ENCODE measurements at regions not wholly inside any gene's neighbourhood (a gene's known extent, or its start where the extent isn't known, plus 50 kb on each side); places are given as distances from the start of the nearest gene placed in this dataset.

DNA sequence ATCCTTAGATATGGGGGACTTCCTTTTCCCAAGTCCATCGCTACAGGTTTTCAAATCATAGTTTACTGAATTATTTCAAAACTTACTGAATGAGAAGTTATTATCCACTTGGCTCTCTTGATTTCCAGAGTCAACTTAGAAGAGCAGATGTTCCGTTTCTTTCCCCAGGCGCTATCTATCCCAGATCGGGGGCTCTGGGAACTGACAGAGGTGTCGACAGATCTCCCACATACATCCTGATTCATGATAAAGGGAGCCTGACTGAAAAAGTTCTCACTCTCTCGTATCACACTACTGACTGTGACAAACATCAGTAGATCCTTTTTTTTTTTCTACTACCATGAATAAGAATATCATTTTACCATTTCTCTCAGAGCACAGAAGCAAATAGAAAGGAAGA, 654.8 kb downstream of the RNF144B start:
- no peak for TF ChIP-seq YY1 (IDR thresholded peaks at IDR 0.05; ENCODE audit: insufficient read depth, insufficient read length)
- no peak for TF ChIP-seq SUZ12 (IDR thresholded peaks at IDR 0.05; ENCODE audit: extremely low read depth, insufficient read depth, insufficient read length)
- TF ChIP-seq ZNF274 (IDR thresholded peaks at IDR 0.05; ENCODE audit: low read depth, low read length): no peak
- H3K9ac ChIP-seq (ENCODE audit: insufficient read length, low read depth): no peak overlapping the region
- H3K4me3 ChIP-seq (ENCODE audit: insufficient read length, low read depth): no peak overlapping the region
- no peaks in the 10 kb centered on the region for H3K36me3 ChIP-seq (ENCODE audit: insufficient read depth, insufficient read length, low read length)
- H3K4me1 ChIP-seq (ENCODE audit: insufficient read depth, insufficient read length): no peaks in the 10 kb centered on the region
- H3K27me3 ChIP-seq (ENCODE audit: insufficient read depth, insufficient read length): no peaks in the 10 kb centered on the region
- H3K9me3 ChIP-seq (ENCODE audit: insufficient read depth, low read length): no peaks in the 10 kb centered on the region
- no peak for DNase-seq (ENCODE audit: low read depth, low spot score)

GRCh38 chr6:19042420-19042819, 655.3 kb downstream of the RNF144B start:
- H3K27me3 ChIP-seq (ENCODE audit: insufficient read depth, insufficient read length): no peaks in the 10 kb centered on the region
- H3K9me3 ChIP-seq (ENCODE audit: insufficient read depth, low read length): no peaks in the 10 kb centered on the region
- H3K9ac ChIP-seq (ENCODE audit: insufficient read length, low read depth): no peak overlapping the region
- no peaks in the 10 kb centered on the region for H3K36me3 ChIP-seq (ENCODE audit: insufficient read depth, insufficient read length, low read length)
- no peak overlapping the region for H3K4me3 ChIP-seq (ENCODE audit: insufficient read length, low read depth)
- no peak for DNase-seq (ENCODE audit: low read depth, low spot score)
- H3K4me1 ChIP-seq (ENCODE audit: insufficient read depth, insufficient read length): no peaks in the 10 kb centered on the region
- TF ChIP-seq SUZ12 (IDR thresholded peaks at IDR 0.05; ENCODE audit: extremely low read depth, insufficient read depth, insufficient read length): no peak
- TF ChIP-seq ZNF274 (IDR thresholded peaks at IDR 0.05; ENCODE audit: low read depth, low read length): no peak
- no peak for TF ChIP-seq YY1 (IDR thresholded peaks at IDR 0.05; ENCODE audit: insufficient read depth, insufficient read length)

DNA sequence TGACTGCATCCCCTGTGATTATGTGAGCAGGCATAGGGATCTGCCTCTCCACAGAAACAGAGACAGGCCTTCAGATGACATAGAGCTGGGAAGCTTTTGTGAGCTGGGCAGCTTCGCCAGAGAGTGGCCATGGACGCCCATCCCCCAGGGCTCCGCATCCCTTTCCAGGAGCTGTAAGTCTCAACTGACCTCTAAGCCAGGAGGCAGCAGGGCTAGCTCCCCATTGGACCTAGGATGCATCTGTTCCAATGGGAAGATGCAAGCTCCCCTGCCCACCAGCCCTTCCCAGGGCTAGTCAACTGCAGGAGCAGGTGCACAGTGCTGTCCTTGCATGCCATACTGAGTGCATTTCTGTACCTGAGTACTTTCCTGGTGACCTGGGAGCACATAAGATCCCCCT, 663.6 kb downstream of the RNF144B start:
- Histone ChIP-seq H3K36me3 (ENCODE audit: insufficient read depth, insufficient read length, low read length) (no peaks in the 10 kb centered on the region), H3K9ac (ENCODE audit: insufficient read length, low read depth) (no peak overlapping the region), H3K4me1 (ENCODE audit: insufficient read depth, insufficient read length) (no peaks in the 10 kb centered on the region), H3K4me3 (ENCODE audit: insufficient read length, low read depth) (no peak overlapping the region), H3K27me3 (ENCODE audit: insufficient read depth, insufficient read length) (no peaks in the 10 kb centered on the region), H3K9me3 (ENCODE audit: insufficient read depth, low read length) (no peaks in the 10 kb centered on the region)
- no peak for DNase-seq (ENCODE audit: low read depth, low spot score)
- TF ChIP-seq ZNF274 (IDR thresholded peaks at IDR 0.05; ENCODE audit: low read depth, low read length) (no peak), YY1 (IDR thresholded peaks at IDR 0.05; ENCODE audit: insufficient read depth, insufficient read length) (no peak), SUZ12 (IDR thresholded peaks at IDR 0.05; ENCODE audit: extremely low read depth, insufficient read depth, insufficient read length) (no peak)

DNA sequence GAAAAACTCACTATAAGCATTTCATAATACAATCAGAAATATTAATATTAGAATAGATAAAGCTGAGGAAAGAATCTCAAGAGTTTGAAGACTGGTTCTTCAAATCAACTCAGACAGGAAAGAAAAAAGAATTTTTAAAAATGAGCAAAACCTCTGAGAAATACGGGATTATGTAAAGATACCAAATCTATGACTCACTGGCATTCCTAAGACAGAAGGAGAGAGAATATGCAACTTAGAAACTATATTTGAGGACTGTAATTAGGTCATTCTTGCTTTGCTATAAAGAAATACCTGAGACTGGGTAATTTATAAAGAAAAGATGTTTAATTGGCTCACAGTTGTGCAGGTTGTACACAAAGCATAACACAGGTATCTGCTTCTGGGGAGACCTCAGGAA, 665.1 kb downstream of the RNF144B start:
- Histone ChIP-seq H3K9ac (ENCODE audit: insufficient read length, low read depth) (no peak overlapping the region), H3K27me3 (ENCODE audit: insufficient read depth, insufficient read length) (no peaks in the 10 kb centered on the region), H3K36me3 (ENCODE audit: insufficient read depth, insufficient read length, low read length) (no peaks in the 10 kb centered on the region), H3K4me3 (ENCODE audit: insufficient read length, low read depth) (no peak overlapping the region), H3K9me3 (ENCODE audit: insufficient read depth, low read length) (no peaks in the 10 kb centered on the region), H3K4me1 (ENCODE audit: insufficient read depth, insufficient read length) (no peaks in the 10 kb centered on the region)
- no peak for DNase-seq (ENCODE audit: low read depth, low spot score)
- TF ChIP-seq YY1 (IDR thresholded peaks at IDR 0.05; ENCODE audit: insufficient read depth, insufficient read length) (no peak), ZNF274 (IDR thresholded peaks at IDR 0.05; ENCODE audit: low read depth, low read length) (no peak)

GRCh38 chr6:19059102-19059501, 672.0 kb downstream of the RNF144B start:
- Histone ChIP-seq H3K36me3 (ENCODE audit: insufficient read depth, insufficient read length, low read length) (no peaks in the 10 kb centered on the region), H3K27me3 (ENCODE audit: insufficient read depth, insufficient read length) (no peaks in the 10 kb centered on the region), H3K4me3 (ENCODE audit: insufficient read length, low read depth) (no peak overlapping the region), H3K4me1 (ENCODE audit: insufficient read depth, insufficient read length) (no peaks in the 10 kb centered on the region), H3K9me3 (ENCODE audit: insufficient read depth, low read length) (no peaks in the 10 kb centered on the region), H3K9ac (ENCODE audit: insufficient read length, low read depth) (no peak overlapping the region)
- DNase-seq (ENCODE audit: low read depth, low spot score): no peak
- TF ChIP-seq SUZ12 (IDR thresholded peaks at IDR 0.05; ENCODE audit: extremely low read depth, insufficient read depth, insufficient read length): no peak
- TF ChIP-seq ZNF274 (IDR thresholded peaks at IDR 0.05; ENCODE audit: low read depth, low read length): no peak
- no peak for TF ChIP-seq YY1 (IDR thresholded peaks at IDR 0.05; ENCODE audit: insufficient read depth, insufficient read length)

DNA sequence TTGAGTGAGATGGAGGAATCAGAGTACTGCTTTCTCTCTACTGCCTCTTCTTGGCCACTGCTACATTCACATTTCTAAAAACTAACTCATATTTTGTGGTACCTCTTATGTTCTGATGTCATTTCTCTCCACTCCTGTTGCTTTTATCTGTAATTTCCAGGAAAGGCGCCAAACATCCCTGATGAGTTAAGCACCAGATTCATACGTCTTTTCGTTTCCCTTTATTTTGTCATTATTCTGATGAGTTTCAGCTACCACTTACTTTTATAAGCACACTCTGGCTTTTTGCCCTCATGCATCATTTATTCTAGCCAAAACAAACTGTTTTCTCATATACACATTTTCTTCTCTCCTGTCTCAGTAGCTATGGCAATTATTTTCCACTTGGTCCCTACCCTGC, 680.0 kb downstream of the RNF144B start:
- no peak overlapping the region for H3K9ac ChIP-seq (ENCODE audit: insufficient read length, low read depth)
- no peak for DNase-seq (ENCODE audit: low read depth, low spot score)
- no peaks in the 10 kb centered on the region for H3K9me3 ChIP-seq (ENCODE audit: insufficient read depth, low read length)
- no peaks in the 10 kb centered on the region for H3K4me1 ChIP-seq (ENCODE audit: insufficient read depth, insufficient read length)
- no peak for TF ChIP-seq ZNF274 (IDR thresholded peaks at IDR 0.05; ENCODE audit: low read depth, low read length)
- TF ChIP-seq YY1 (IDR thresholded peaks at IDR 0.05; ENCODE audit: insufficient read depth, insufficient read length): no peak
- TF ChIP-seq SUZ12 (IDR thresholded peaks at IDR 0.05; ENCODE audit: extremely low read depth, insufficient read depth, insufficient read length): no peak
- H3K4me3 ChIP-seq (ENCODE audit: insufficient read length, low read depth): no peak overlapping the region
- no peaks in the 10 kb centered on the region for H3K27me3 ChIP-seq (ENCODE audit: insufficient read depth, insufficient read length)
- H3K36me3 ChIP-seq (ENCODE audit: insufficient read depth, insufficient read length, low read length): no peaks in the 10 kb centered on the region

- DNase-seq (ENCODE audit: low read depth, low spot score): no peak
- no peak overlapping the region for H3K4me3 ChIP-seq (ENCODE audit: insufficient read length, low read depth)
- H3K27me3 ChIP-seq (ENCODE audit: insufficient read depth, insufficient read length): no peaks in the 10 kb centered on the region
These were observed 683.4 kb downstream of the RNF144B start for GRCh38 chr6:19070520-19070919.

DNA sequence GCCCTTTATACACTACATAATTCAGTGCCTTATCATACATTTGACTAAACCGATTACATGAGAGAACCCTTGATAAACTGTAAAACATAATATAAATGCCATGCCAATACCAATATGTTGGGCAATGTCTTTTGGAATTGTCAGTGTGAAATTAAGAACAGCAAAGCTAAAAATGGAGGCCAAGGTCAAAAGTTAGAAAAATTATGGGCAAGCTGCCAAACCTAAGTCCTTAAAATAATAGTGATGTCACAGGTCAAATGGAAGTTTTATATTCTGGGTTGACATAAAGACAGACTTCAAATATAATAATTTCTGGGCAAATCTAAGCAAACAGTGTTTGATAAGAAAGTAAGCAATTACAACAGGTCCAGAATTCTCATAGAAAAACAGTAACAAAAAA, 696.7 kb downstream of the RNF144B start:
- no peak for DNase-seq (ENCODE audit: low read depth, low spot score)
- no peaks in the 10 kb centered on the region for H3K4me1 ChIP-seq (ENCODE audit: insufficient read depth, insufficient read length)
- TF ChIP-seq YY1 (IDR thresholded peaks at IDR 0.05; ENCODE audit: insufficient read depth, insufficient read length) (no peak), SUZ12 (IDR thresholded peaks at IDR 0.05; ENCODE audit: extremely low read depth, insufficient read depth, insufficient read length) (no peak), ZNF274 (IDR thresholded peaks at IDR 0.05; ENCODE audit: low read depth, low read length) (no peak)
- H3K27me3 ChIP-seq (ENCODE audit: insufficient read depth, insufficient read length): no peaks in the 10 kb centered on the region
- H3K4me3 ChIP-seq (ENCODE audit: insufficient read length, low read depth): no peak overlapping the region
- H3K9ac ChIP-seq (ENCODE audit: insufficient read length, low read depth): no peak overlapping the region
- H3K9me3 ChIP-seq (ENCODE audit: insufficient read depth, low read length): no peaks in the 10 kb centered on the region
- no peaks in the 10 kb centered on the region for H3K36me3 ChIP-seq (ENCODE audit: insufficient read depth, insufficient read length, low read length)

More at GRCh38 chr6:19070520-19070919, 683.4 kb downstream of the RNF144B start:
- H3K36me3 ChIP-seq (ENCODE audit: insufficient read depth, insufficient read length, low read length): no peaks in the 10 kb centered on the region
- no peaks in the 10 kb centered on the region for H3K9me3 ChIP-seq (ENCODE audit: insufficient read depth, low read length)
- TF ChIP-seq SUZ12 (IDR thresholded peaks at IDR 0.05; ENCODE audit: extremely low read depth, insufficient read depth, insufficient read length): no peak
- TF ChIP-seq ZNF274 (IDR thresholded peaks at IDR 0.05; ENCODE audit: low read depth, low read length): no peak
- no peak for TF ChIP-seq YY1 (IDR thresholded peaks at IDR 0.05; ENCODE audit: insufficient read depth, insufficient read length)
- no peak overlapping the region for H3K9ac ChIP-seq (ENCODE audit: insufficient read length, low read depth)
- H3K4me1 ChIP-seq (ENCODE audit: insufficient read depth, insufficient read length): no peaks in the 10 kb centered on the region

Measured in NT2/D1 (cell line).